SK-N-SH (cell line): ENCODE measurements at regions not wholly inside any gene's neighbourhood (a gene's known extent, or its start where the extent isn't known, plus 50 kb on each side); places are given as distances from the start of the nearest gene placed in this dataset.

Experiments
- CTCF ChIA-PET: fragments of 300-600, 350-600 bp; formaldehyde crosslinking; extraction: SDS; loops from one replicate; lab custom pipeline; 2021; lab: Yijun Ruan, JAX
- POLR2A ChIA-PET: fragments of 350-600 bp; sonication (Branson Sonifier 250); formaldehyde crosslinking; extraction: SDS; loops from one replicate; lab custom pipeline; 2020; ENCODE audit warnings: antibody characterized with exemption, inconsistent platforms; lab: Yijun Ruan, JAX
- DNase-seq: peaks from one replicate; pipeline ENCODE4 v3.0.0; 2012
- H2AFZ ChIP-seq: fragments of 200-600 bp; sonication (generic); 2 replicates; pipeline ENCODE4 v1.8.1; 2016; ENCODE audit warnings: antibody characterized with exemption, mild to moderate bottlenecking, low read depth
- H3F3A ChIP-seq: fragments of 200-600 bp; sonication (generic); replicated peaks from 2 replicates; pipeline ENCODE3; 2016; ENCODE audit warnings: antibody characterized with exemption, mild to moderate bottlenecking; ENCODE audit not compliant: insufficient read depth
- H3K27ac ChIP-seq, 2 experiments: fragments of 200-500 bp in 1 of 2; fragments of 200-600 bp in 1 of 2; sonication (Bioruptor generic) in 1 of 2; sonication (generic), shearing (Covaris generic) in 1 of 2; 2 replicates each; pipeline versions ENCODE4 v1.5.1 to v1.6.1; 2014 to 2016; ENCODE audit warnings: low read depth in 2 of 2, inconsistent platforms in 1 of 2, low read length in 1 of 2, mild to moderate bottlenecking in 1 of 2, mixed read lengths in 1 of 2
- H3K27me3 ChIP-seq: fragments of 200-600 bp; sonication (generic), shearing (Covaris generic); 2 replicates; pipeline ENCODE4 v1.6.1; 2016; ENCODE audit warnings: mixed run types; ENCODE audit not compliant: insufficient read depth
- H3K36me3 ChIP-seq, 2 experiments: fragments of 200-500 bp in 1 of 2; fragments of 200-600 bp in 1 of 2; sonication (Bioruptor generic) in 1 of 2; sonication (generic) in 1 of 2; replicated peaks in 1 of 2; 2 replicates each; pipeline versions ENCODE3 to v1.5.1; 2014 to 2016; ENCODE audit warnings: low read length in 1 of 2, mild to moderate bottlenecking in 1 of 2; ENCODE audit not compliant: insufficient read depth in 2 of 2, control insufficient read depth in 1 of 2
- H3K4me1 ChIP-seq, 2 experiments: fragments of 200-500 bp in 1 of 2; fragments of 200-600 bp in 1 of 2; sonication (Bioruptor generic) in 1 of 2; sonication (generic), shearing (Covaris generic) in 1 of 2; 2 replicates each; pipeline versions ENCODE4 v1.5.1 to v1.6.1; 2014 to 2016; ENCODE audit warnings: low read depth in 1 of 2, low read length in 1 of 2, mixed run types in 1 of 2; ENCODE audit not compliant: insufficient read depth in 2 of 2, control insufficient read depth in 1 of 2
- H3K4me2 ChIP-seq: fragments of 200-600 bp; sonication (generic), shearing (Covaris generic); 2 replicates; pipeline ENCODE4 v1.6.1; 2017; ENCODE audit warnings: mixed run types
- H3K4me3 ChIP-seq, 2 experiments: fragments of 200-500 bp in 1 of 2; fragments of 200-600 bp in 1 of 2; sonication (Bioruptor generic) in 1 of 2; sonication (generic), shearing (Covaris generic) in 1 of 2; 2 replicates each; pipeline versions ENCODE4 v1.5.1 to v1.8.1; 2014 to 2016; ENCODE audit warnings: low read depth in 2 of 2, inconsistent platforms in 1 of 2, low read length in 1 of 2, mild to moderate bottlenecking in 1 of 2, mixed read lengths in 1 of 2, moderate library complexity in 1 of 2
- H3K79me2 ChIP-seq: fragments of 200-600 bp; sonication (generic); 2 replicates; pipeline ENCODE4 v1.8.1; 2017; ENCODE audit warnings: mild to moderate bottlenecking; ENCODE audit not compliant: insufficient read depth
- H3K9ac ChIP-seq: fragments of 200-600 bp; sonication (generic); 2 replicates; pipeline ENCODE4 v1.6.1; 2017; ENCODE audit warnings: mixed run types
- H3K9me2 ChIP-seq: fragments of 200-600 bp; sonication (generic); 2 replicates; pipeline ENCODE4 v1.6.1; 2017; ENCODE audit warnings: mixed run types
- H3K9me3 ChIP-seq: fragments of 200-600 bp; sonication (generic); 2 replicates; pipeline ENCODE4 v1.6.1; 2017; ENCODE audit warnings: mixed run types, mild to moderate bottlenecking, moderate library complexity
- H4K20me1 ChIP-seq: fragments of 200-600 bp; sonication (generic); 2 replicates; pipeline ENCODE4 v1.6.1; 2017; ENCODE audit warnings: mild to moderate bottlenecking, mixed run types; ENCODE audit not compliant: insufficient read depth
- CHD2 ChIP-seq: fragments of 150-350 bp; IDR thresholded peaks from 2 replicates; pipeline ENCODE4 v1.6.1; 2018; ENCODE audit warnings: low read length; ENCODE audit not compliant: partially characterized antibody
- CTCF ChIP-seq: fragments of 200-600 bp; sonication (generic); IDR thresholded peaks from 2 replicates; pipeline ENCODE4 v1.6.1; 2017; ENCODE audit warnings: antibody characterized with exemption, mild to moderate bottlenecking, moderate library complexity
- ELF1 ChIP-seq: IDR thresholded peaks from 2 replicates; pipeline ENCODE4 v1.4.0; 2012
- EZH2phosphoT487 ChIP-seq: fragments of 200-600 bp; sonication (generic); IDR thresholded peaks from 2 replicates; pipeline ENCODE4 v1.6.1; 2017; ENCODE audit warnings: low read depth, mixed run types, mild to moderate bottlenecking, antibody characterized with exemption, moderate library complexity, borderline replicate concordance
- FOSL2 ChIP-seq: IDR thresholded peaks from 2 replicates; pipeline ENCODE4 v1.4.0; 2012; ENCODE audit warnings: low read depth, mild to moderate bottlenecking, moderate library complexity, borderline replicate concordance
- FOXJ3 ChIP-seq: sonication (generic); formaldehyde crosslinking; IDR thresholded peaks from 2 replicates; pipeline ENCODE4 v1.5.1; 2020; ENCODE audit warnings: mild to moderate bottlenecking, missing genetic modification reagents
- GABPA ChIP-seq: IDR thresholded peaks from 2 replicates; pipeline ENCODE4 v1.4.0; 2012; ENCODE audit warnings: low read depth, mild to moderate bottlenecking
- GATA2 ChIP-seq: sonication (generic); formaldehyde crosslinking; IDR thresholded peaks from 2 replicates; pipeline ENCODE4 v1.5.0; 2020; ENCODE audit warnings: mild to moderate bottlenecking, missing genetic modification reagents
- IRF3 ChIP-seq: fragments of 150-350 bp; IDR thresholded peaks from 2 replicates; pipeline ENCODE4 v1.6.1; 2016; ENCODE audit warnings: mild to moderate bottlenecking, low read depth, low read length
- MXI1 ChIP-seq: IDR thresholded peaks from 2 replicates; pipeline ENCODE4 v1.6.1; 2012; ENCODE audit warnings: mild to moderate bottlenecking, low read depth, low read length, improper control_type of control experiment
- POLR2AphosphoS5 ChIP-seq: IDR thresholded peaks from 2 replicates; pipeline ENCODE4 v1.6.1; 2012; ENCODE audit warnings: low read depth, low read length
- RFX5 ChIP-seq: IDR thresholded peaks from 2 replicates; pipeline ENCODE4 v1.6.1; 2012; ENCODE audit warnings: mild to moderate bottlenecking, improper control_type of control experiment, low read length
- RXRA ChIP-seq: IDR thresholded peaks from 2 replicates; pipeline ENCODE4 v1.4.0; 2012; ENCODE audit warnings: low read depth, mild to moderate bottlenecking, borderline replicate concordance
- SIN3A ChIP-seq: IDR thresholded peaks from 2 replicates; pipeline ENCODE4 v1.6.1; 2012; ENCODE audit warnings: low read depth, mild to moderate bottlenecking, low read length, moderate library complexity, borderline replicate concordance
- SMC3 ChIP-seq: IDR thresholded peaks from 2 replicates; pipeline ENCODE4 v1.6.1; 2012; ENCODE audit warnings: low read depth, low read length, improper control_type of control experiment
- TAF1 ChIP-seq: IDR thresholded peaks from 2 replicates; pipeline ENCODE4 v1.6.1; 2012; ENCODE audit warnings: low read depth, mild to moderate bottlenecking, low read length, moderate library complexity, borderline replicate concordance
- USF2 ChIP-seq: fragments of 150-350 bp; IDR thresholded peaks from 2 replicates; pipeline ENCODE4 v1.6.1; 2017; ENCODE audit warnings: antibody characterized with exemption, low read length, low read depth, borderline replicate concordance
- ZBTB33 ChIP-seq: IDR thresholded peaks from 2 replicates; pipeline ENCODE4 v1.4.0; 2012; ENCODE audit warnings: low read depth, borderline replicate concordance
- WGBS: methylation state at CpG from one replicate; pipeline ENCODE4 v1.1.6; 2017; ENCODE audit warnings: low lambda C conversion rate; 5-methylcytosine and 5-hydroxymethylcytosine counted together

GRCh38 chr10:28952523-28952922 is 275.2 kb downstream of the BAMBI start (continued):
- TF ChIP-seq CTCF: no peak
- TF ChIP-seq, all 33 proteins: peak for 0

- no peaks in the 10 kb centered on the region for H3K27me3 ChIP-seq
- ChIA-PET CTCF (no interaction called here), POLR2A (no interaction called here)
- H3K9me3 ChIP-seq: no peaks in the 10 kb centered on the region
- no peak for TF ChIP-seq ELF1
- no peak for TF ChIP-seq EZH2phosphoT487
- TF ChIP-seq FOSL2: no peak
- no peak for TF ChIP-seq POLR2AphosphoS5
- TF ChIP-seq TAF1: no peak
- TF ChIP-seq USF2: no peak
- no peak for TF ChIP-seq RFX5
- TF ChIP-seq GATA2 (CRISPR knock-in tag): no peak
- no peak for TF ChIP-seq MXI1
- TF ChIP-seq IRF3: no peak
- no peak for TF ChIP-seq ZBTB33
- TF ChIP-seq CHD2: no peak
- TF ChIP-seq FOXJ3: no peak
- no peak for TF ChIP-seq RXRA
- no peak for TF ChIP-seq SMC3
- no peak for TF ChIP-seq SIN3A
- TF ChIP-seq GABPA: no peak
- WGBS: 70% methylated on average over 2 of the region's 2 CpGs
- H3K4me1 ChIP-seq: no peaks in the 10 kb centered on the region
- H3K4me2 ChIP-seq: no peak overlapping the region
- no peaks in the 10 kb centered on the region for H4K20me1 ChIP-seq
- no peak overlapping the region for H3K9ac ChIP-seq
- no peaks in the 10 kb centered on the region for H3F3A ChIP-seq
- H3K27ac ChIP-seq: no peak overlapping the region
- no peaks in the 10 kb centered on the region for H3K79me2 ChIP-seq
- DNase-seq: no peak
- H3K36me3 ChIP-seq: no peaks in the 10 kb centered on the region
- no peak overlapping the region for H2AFZ ChIP-seq
- no peaks in the 10 kb centered on the region for H3K9me2 ChIP-seq
- no peak overlapping the region for H3K4me3 ChIP-seq
Observed at GRCh38 chr10:28954211-28954610, 276.9 kb downstream of the BAMBI start.
